WTC11 (cell line): ENCODE measurements at regions not wholly inside any gene's neighbourhood (a gene's known extent, or its start where the extent isn't known, plus 50 kb on each side); places are given as distances from the start of the nearest gene placed in this dataset.

ENCODE experiments used
- CTCF ChIP-seq: fragments of 200-600 bp; IDR thresholded peaks from 2 replicates; pipeline ENCODE4 v1.8.0; 2022; ENCODE audit warnings: antibody characterized with exemption
- FOXJ3 ChIP-seq: sonication (generic); formaldehyde crosslinking; IDR thresholded peaks from 2 replicates; pipeline ENCODE4 v1.9.0; 2021; ENCODE audit warnings: missing genetic modification reagents, mild to moderate bottlenecking, borderline replicate concordance
- PRRX2 ChIP-seq: fragments of 250-450 bp; sonication (Bioruptor Pico); IDR thresholded peaks from 2 replicates; pipeline ENCODE4 v1.8.0; 2021; ENCODE audit warnings: mild to moderate bottlenecking
- SP1 ChIP-seq: sonication (generic); formaldehyde crosslinking; conservative IDR thresholded peaks from 2 replicates; pipeline ENCODE4 v1.8.1; 2022; ENCODE audit warnings: missing genetic modification reagents
- USF2 ChIP-seq: sonication (generic); formaldehyde crosslinking; IDR thresholded peaks from 2 replicates; pipeline ENCODE4 v1.8.1; 2023; ENCODE audit warnings: mild to moderate bottlenecking, missing genetic modification reagents, moderate library complexity

GRCh38 chr11:43222215-43222614, 89.6 kb upstream of the API5 start:
- TF ChIP-seq PRRX2 (CRISPR knock-in tag) (no peak), USF2 (CRISPR knock-in tag) (no peak), CTCF (no peak), FOXJ3 (no peak), SP1 (CRISPR knock-in tag) (no peak)
